ENCODE measurements at regions not wholly inside any gene's neighbourhood (a gene's known extent, or its start where the extent isn't known, plus 50 kb on each side); places are given as distances from the start of the nearest gene placed in this dataset.

DNA sequence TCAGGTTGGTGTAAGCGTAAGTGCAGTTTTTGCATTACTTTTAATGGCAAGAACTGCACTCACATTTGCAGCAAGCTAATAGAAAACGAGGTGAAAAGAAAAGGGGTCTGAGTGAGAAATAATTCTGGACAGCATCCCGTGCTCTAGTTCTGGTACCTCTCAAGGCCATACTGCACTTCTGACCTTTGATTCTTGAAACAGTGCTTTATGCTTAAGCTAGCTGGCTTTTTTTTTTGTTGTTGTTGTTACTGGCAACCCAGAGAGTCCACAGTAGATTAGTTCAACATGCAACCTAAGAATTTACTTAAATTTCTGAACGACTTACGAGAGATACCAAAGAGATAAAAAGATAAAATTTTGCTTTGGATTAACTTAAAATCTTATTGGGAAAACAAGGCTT is 75.2 kb upstream of the PRKD1 start:
- TF ChIP-seq, protein P1, sequence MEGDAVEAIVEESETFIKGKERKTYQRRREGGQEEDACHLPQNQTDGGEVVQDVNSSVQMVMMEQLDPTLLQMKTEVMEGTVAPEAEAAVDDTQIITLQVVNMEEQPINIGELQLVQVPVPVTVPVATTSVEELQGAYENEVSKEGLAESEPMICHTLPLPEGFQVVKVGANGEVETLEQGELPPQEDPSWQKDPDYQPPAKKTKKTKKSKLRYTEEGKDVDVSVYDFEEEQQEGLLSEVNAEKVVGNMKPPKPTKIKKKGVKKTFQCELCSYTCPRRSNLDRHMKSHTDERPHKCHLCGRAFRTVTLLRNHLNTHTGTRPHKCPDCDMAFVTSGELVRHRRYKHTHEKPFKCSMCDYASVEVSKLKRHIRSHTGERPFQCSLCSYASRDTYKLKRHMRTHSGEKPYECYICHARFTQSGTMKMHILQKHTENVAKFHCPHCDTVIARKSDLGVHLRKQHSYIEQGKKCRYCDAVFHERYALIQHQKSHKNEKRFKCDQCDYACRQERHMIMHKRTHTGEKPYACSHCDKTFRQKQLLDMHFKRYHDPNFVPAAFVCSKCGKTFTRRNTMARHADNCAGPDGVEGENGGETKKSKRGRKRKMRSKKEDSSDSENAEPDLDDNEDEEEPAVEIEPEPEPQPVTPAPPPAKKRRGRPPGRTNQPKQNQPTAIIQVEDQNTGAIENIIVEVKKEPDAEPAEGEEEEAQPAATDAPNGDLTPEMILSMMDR (conservative IDR thresholded peaks at IDR 0.05) = no peak
- Mint-ChIP-seq H3K4me3 (no peak overlapping the region), H3K36me3 (ENCODE audit: low read depth) (no peaks in the 10 kb centered on the region), H3K9me3 (no peaks in the 10 kb centered on the region), H3K4me1 (peaks cover 8% of the 10 kb centered on the region), H3K27ac (ENCODE audit: unreplicated experiment) (no peak overlapping the region), H3K27me3 (ENCODE audit: low read depth) (no peaks in the 10 kb centered on the region)
- DNase-seq (ENCODE audit: low read depth, low spot score) = no peak

DNA sequence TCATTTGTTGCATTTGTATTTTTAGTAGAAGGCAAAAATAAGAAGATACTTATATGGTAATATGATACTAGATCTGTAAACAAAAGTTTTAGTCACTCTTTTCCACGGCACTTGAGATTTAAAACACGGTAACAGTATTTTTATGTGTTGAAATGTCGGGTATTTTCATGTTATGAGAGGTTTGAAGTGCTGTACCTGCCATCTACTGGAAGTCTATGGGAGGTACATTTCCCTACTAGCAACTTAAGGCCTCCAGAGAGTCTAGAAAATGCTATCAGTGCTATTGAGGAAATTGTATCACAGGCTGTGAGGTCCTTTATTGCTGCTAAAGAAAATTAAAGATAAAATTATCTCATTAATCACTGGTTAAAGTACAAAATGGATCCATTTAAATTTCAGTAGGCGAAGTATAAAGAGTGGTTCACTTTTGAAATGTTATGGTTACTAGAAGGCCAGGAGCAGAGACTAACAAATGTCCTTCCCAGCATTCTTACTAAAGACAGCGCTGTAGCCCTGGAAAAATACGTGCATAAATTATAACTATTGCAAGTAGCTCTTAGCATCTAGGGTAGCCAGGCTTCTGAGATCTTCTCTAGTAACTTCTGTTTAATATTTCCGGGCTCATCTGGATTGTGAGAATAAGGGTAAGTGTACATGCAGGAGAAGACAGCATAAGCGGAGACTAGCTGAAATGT is 77.6 kb upstream of the PRKD1 start:
- H3K9me3 Mint-ChIP-seq = no peaks in the 10 kb centered on the region
- no peak overlapping the region for H3K27ac Mint-ChIP-seq (ENCODE audit: unreplicated experiment)
- H3K4me3 Mint-ChIP-seq = no peak overlapping the region
- H3K36me3 Mint-ChIP-seq (ENCODE audit: low read depth) = no peaks in the 10 kb centered on the region
- H3K4me1 Mint-ChIP-seq = peaks cover 8% of the 10 kb centered on the region
- TF ChIP-seq, protein P1 (conservative IDR thresholded peaks at IDR 0.05) = peak; percentile 85
- peaks cover 2% of the 10 kb centered on the region for H3K27me3 Mint-ChIP-seq (ENCODE audit: low read depth)
- DNase-seq (ENCODE audit: low read depth, low spot score) = no peak

DNA sequence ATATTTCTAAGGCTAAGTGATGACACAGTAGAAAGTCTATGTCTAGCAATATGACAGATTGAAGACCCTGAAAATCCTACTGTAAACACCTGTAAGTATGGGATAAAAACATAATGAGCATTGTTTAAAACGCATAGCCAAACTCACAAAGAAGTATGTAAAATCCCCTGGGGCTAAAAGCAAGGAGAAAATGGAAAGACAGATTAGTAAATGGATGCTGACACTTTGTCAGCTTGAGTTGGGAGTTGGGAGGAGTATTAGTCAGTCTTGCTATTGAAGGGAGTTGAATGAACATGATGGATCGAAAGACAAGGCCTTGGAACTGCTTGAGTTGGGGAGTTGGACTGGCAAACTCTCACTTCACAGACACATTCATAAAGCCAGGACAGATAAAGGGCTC is 79.0 kb upstream of the PRKD1 start:
- H3K4me1 Mint-ChIP-seq = peaks cover 8% of the 10 kb centered on the region
- TF ChIP-seq, protein P1 (conservative IDR thresholded peaks at IDR 0.05) = no peak
- no peak for DNase-seq (ENCODE audit: low read depth, low spot score)
- no peaks in the 10 kb centered on the region for H3K36me3 Mint-ChIP-seq (ENCODE audit: low read depth)
- H3K27ac Mint-ChIP-seq (ENCODE audit: unreplicated experiment) = no peak overlapping the region
- H3K9me3 Mint-ChIP-seq = no peaks in the 10 kb centered on the region
- peaks cover 2% of the 10 kb centered on the region for H3K27me3 Mint-ChIP-seq (ENCODE audit: low read depth)
- no peak overlapping the region for H3K4me3 Mint-ChIP-seq

DNA sequence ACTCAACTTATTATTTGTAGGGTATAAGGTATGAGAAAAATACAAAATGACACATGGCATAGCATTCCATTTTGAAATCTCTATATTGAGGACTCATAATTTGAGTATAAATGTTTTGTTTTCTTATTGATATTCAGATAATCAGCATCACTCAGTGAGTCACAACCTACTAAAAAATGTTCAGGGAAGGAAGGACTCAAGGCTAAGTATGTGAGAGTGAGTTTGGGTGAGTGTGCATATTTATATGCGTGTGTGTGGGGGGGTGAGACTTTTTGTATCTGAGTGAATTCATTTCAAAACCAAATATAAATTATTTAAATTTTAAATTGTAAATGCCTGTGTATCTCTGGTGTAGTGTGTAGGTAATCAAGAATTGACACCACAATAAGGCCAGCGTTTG is 87.8 kb upstream of the PRKD1 start:
- no peak for DNase-seq (ENCODE audit: low read depth, low spot score)

DNA sequence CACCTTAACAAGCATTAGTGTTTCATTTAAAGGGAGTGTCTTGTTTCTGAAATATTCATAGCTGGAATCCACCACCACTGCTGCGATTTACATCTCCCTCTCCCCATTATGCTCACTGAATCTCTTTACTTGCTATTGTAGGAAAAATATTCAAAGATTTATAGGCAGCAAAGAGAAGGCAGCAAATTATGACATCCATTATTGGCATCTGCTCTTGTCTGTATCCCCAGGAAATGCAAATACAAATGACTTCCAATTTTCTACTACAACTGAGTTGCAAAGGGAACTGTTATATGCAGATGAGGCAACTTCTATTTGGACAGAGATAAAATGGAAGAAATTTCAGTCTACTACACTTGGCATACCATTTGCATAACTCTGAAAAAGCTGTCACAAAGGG is 88.4 kb upstream of the PRKD1 start:
- TF ChIP-seq, protein P1 (conservative IDR thresholded peaks at IDR 0.05) = no peak
- Mint-ChIP-seq H3K36me3 (ENCODE audit: low read depth) (no peaks in the 10 kb centered on the region), H3K4me3 (no peak overlapping the region), H3K9me3 (no peaks in the 10 kb centered on the region), H3K27ac (ENCODE audit: unreplicated experiment) (no peak overlapping the region), H3K4me1 (no peaks in the 10 kb centered on the region), H3K27me3 (ENCODE audit: low read depth) (peaks cover 2% of the 10 kb centered on the region)
- no peak for DNase-seq (ENCODE audit: low read depth, low spot score)

More for the DNA sequence above, 87.8 kb upstream of the PRKD1 start:
- Mint-ChIP-seq H3K27ac (ENCODE audit: unreplicated experiment) (no peak overlapping the region), H3K36me3 (ENCODE audit: low read depth) (no peaks in the 10 kb centered on the region), H3K27me3 (ENCODE audit: low read depth) (no peaks in the 10 kb centered on the region), H3K4me1 (no peaks in the 10 kb centered on the region), H3K4me3 (no peak overlapping the region), H3K9me3 (no peaks in the 10 kb centered on the region)
- TF ChIP-seq, protein P1 (conservative IDR thresholded peaks at IDR 0.05) = no peak
